Activated CD8-positive, alpha-beta T cell treated with anti-CD3 and anti-CD28 coated beads for 36 hours (primary cell): ENCODE measurements at regions not wholly inside any gene's neighbourhood (a gene's known extent, or its start where the extent isn't known, plus 50 kb on each side); places are given as distances from the start of the nearest gene placed in this dataset.

Source experiments
- ATAC-seq: fragments of 200-7000 bp; cut with Tn5 transposase; one replicate; pipeline ENCODE4 v1.10.0; 2021; ENCODE audit warnings: mild to moderate bottlenecking, moderate library complexity
- CTCF ChIA-PET: fragments of 350-600 bp; sonication (Branson Sonifier 250); formaldehyde crosslinking; loops from one replicate; lab custom pipeline; 2021; ENCODE audit warnings: antibody characterized with exemption; lab: Charles Lee
- POLR2A ChIA-PET: fragments of 350-600 bp; sonication (Branson Sonifier 250); formaldehyde crosslinking; loops from one replicate; lab custom pipeline; 2021; ENCODE audit warnings: antibody characterized with exemption; lab: Charles Lee
- DNase-seq: peaks from one replicate; pipeline ENCODE4 v3.0.0-alpha.2; 2020
- H3K27ac Mint-ChIP-seq: one replicate; pipeline ENCODE4 v1.8.0; 2021; ENCODE audit warnings: mild to moderate bottlenecking, mixed read lengths
- H3K27me3 Mint-ChIP-seq: one replicate; pipeline ENCODE4 v1.8.0; 2021; ENCODE audit warnings: mixed read lengths
- H3K36me3 Mint-ChIP-seq: one replicate; pipeline ENCODE4 v1.8.0; 2021; ENCODE audit warnings: low read depth, mixed read lengths
- H3K4me1 Mint-ChIP-seq: one replicate; pipeline ENCODE4 v1.8.0; 2021; ENCODE audit warnings: low read depth, mixed read lengths
- H3K4me3 Mint-ChIP-seq: one replicate; pipeline ENCODE4 v1.8.0; 2021; ENCODE audit warnings: mild to moderate bottlenecking, moderate library complexity, mixed read lengths
- H3K9me3 Mint-ChIP-seq: one replicate; pipeline ENCODE4 v1.8.0; 2021; ENCODE audit warnings: mixed read lengths
- intact Hi-C: fragments of 100-400 bp; cut with micrococcal nuclease; formaldehyde crosslinking; loops from one replicate; pipeline ENCODE4 v1.10.0; 2022
- TF ChIP-seq, protein P1 (sequence below): fragments of 200-600 bp; IDR thresholded peaks from one replicate; pipeline ENCODE4 v1.8.0; 2022; ENCODE audit warnings: antibody characterized with exemption, mild to moderate bottlenecking

GRCh38 chr2:5328826-5329225, 363.4 kb upstream of the SOX11 start:
- TF ChIP-seq, protein P1, sequence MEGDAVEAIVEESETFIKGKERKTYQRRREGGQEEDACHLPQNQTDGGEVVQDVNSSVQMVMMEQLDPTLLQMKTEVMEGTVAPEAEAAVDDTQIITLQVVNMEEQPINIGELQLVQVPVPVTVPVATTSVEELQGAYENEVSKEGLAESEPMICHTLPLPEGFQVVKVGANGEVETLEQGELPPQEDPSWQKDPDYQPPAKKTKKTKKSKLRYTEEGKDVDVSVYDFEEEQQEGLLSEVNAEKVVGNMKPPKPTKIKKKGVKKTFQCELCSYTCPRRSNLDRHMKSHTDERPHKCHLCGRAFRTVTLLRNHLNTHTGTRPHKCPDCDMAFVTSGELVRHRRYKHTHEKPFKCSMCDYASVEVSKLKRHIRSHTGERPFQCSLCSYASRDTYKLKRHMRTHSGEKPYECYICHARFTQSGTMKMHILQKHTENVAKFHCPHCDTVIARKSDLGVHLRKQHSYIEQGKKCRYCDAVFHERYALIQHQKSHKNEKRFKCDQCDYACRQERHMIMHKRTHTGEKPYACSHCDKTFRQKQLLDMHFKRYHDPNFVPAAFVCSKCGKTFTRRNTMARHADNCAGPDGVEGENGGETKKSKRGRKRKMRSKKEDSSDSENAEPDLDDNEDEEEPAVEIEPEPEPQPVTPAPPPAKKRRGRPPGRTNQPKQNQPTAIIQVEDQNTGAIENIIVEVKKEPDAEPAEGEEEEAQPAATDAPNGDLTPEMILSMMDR, result no peak
- H3K4me1 Mint-ChIP-seq, result no peaks in the 10 kb centered on the region
- H3K9me3 Mint-ChIP-seq, result peaks cover 2% of the 10 kb centered on the region
- no peaks in the 10 kb centered on the region for H3K36me3 Mint-ChIP-seq
- H3K27ac Mint-ChIP-seq, result no peak overlapping the region
- ChIA-PET CTCF (no interaction called here), POLR2A (no interaction called here)
- no peaks in the 10 kb centered on the region for H3K27me3 Mint-ChIP-seq
- intact Hi-C loops, result no loop called here
- DNase-seq (no peak), ATAC-seq (no peak)
- no peak overlapping the region for H3K4me3 Mint-ChIP-seq

GRCh38 chr2:5329763-5330162, 362.4 kb upstream of the SOX11 start:
- CTCF ChIA-PET, result no interaction called here
- TF ChIP-seq, protein P1, result no peak
- DNase-seq (no peak), ATAC-seq (no peak)
- H3K4me1 Mint-ChIP-seq, result no peaks in the 10 kb centered on the region
- intact Hi-C loops, result no loop called here
- POLR2A ChIA-PET, result no interaction called here
- H3K9me3 Mint-ChIP-seq, result peaks cover 2% of the 10 kb centered on the region
- no peak overlapping the region for H3K27ac Mint-ChIP-seq
- no peaks in the 10 kb centered on the region for H3K36me3 Mint-ChIP-seq
- no peak overlapping the region for H3K4me3 Mint-ChIP-seq
- H3K27me3 Mint-ChIP-seq, result no peaks in the 10 kb centered on the region

- ATAC-seq (no peak), DNase-seq (no peak)
- H3K36me3 Mint-ChIP-seq, result no peaks in the 10 kb centered on the region
- H3K4me3 Mint-ChIP-seq, result no peak overlapping the region
- no peak overlapping the region for H3K27ac Mint-ChIP-seq
- CTCF ChIA-PET, result no interaction called here
- H3K9me3 Mint-ChIP-seq, result peaks cover 2% of the 10 kb centered on the region
- TF ChIP-seq, protein P1, result no peak
- intact Hi-C loops, result no loop called here
- POLR2A ChIA-PET, result no interaction called here
- no peaks in the 10 kb centered on the region for H3K4me1 Mint-ChIP-seq
- H3K27me3 Mint-ChIP-seq, result no peaks in the 10 kb centered on the region
These were observed 361.2 kb upstream of the SOX11 start for GRCh38 chr2:5330961-5331360.

- Mint-ChIP-seq H3K4me3 (no peak overlapping the region), H3K27ac (no peak overlapping the region), H3K4me1 (no peaks in the 10 kb centered on the region), H3K9me3 (peaks cover 6% of the 10 kb centered on the region), H3K27me3 (no peaks in the 10 kb centered on the region), H3K36me3 (no peaks in the 10 kb centered on the region)
- ATAC-seq (no peak), DNase-seq (no peak)
- TF ChIP-seq, protein P1, result no peak
- intact Hi-C loops, result no loop called here
- CTCF ChIA-PET, result no interaction called here
- POLR2A ChIA-PET, result no interaction called here
These were observed 359.3 kb upstream of the SOX11 start for GRCh38 chr2:5332925-5333324.

GRCh38 chr2:5339473-5339872, 352.7 kb upstream of the SOX11 start:
- intact Hi-C loops, result no loop called here
- ChIA-PET POLR2A (no interaction called here), CTCF (no interaction called here)
- Mint-ChIP-seq H3K4me1 (no peaks in the 10 kb centered on the region), H3K36me3 (no peaks in the 10 kb centered on the region), H3K4me3 (no peak overlapping the region), H3K27me3 (no peaks in the 10 kb centered on the region), H3K9me3 (peaks cover 4% of the 10 kb centered on the region), H3K27ac (no peak overlapping the region)
- TF ChIP-seq, protein P1, result no peak
- ATAC-seq (no peak), DNase-seq (no peak)
